CD8-positive, alpha-beta memory T cell (primary cell): ENCODE measurements at regions not wholly inside any gene's neighbourhood (a gene's known extent, or its start where the extent isn't known, plus 50 kb on each side); places are given as distances from the start of the nearest gene placed in this dataset.

Experiments used
- CTCF ChIA-PET: fragments of 350-600 bp; sonication (Branson Sonifier 250); formaldehyde crosslinking; loops from one replicate; lab custom pipeline; 2021; ENCODE audit warnings: antibody characterized with exemption; lab: Charles Lee
- POLR2A ChIA-PET: fragments of 350-600 bp; sonication (Branson Sonifier 250); formaldehyde crosslinking; loops from one replicate; lab custom pipeline; 2021; ENCODE audit warnings: antibody characterized with exemption; lab: Charles Lee
- DNase-seq, 5 donors: peaks; one replicate each; pipeline versions ENCODE4 v3.0.0 to v3.0.0-alpha.2; 2020 to 2022; ENCODE audit warnings: mixed read lengths in 1 of 5
- H3K27ac ChIP-seq: one replicate; pipeline ENCODE4 v1.7.0; 2013; ENCODE audit warnings: low read depth, mild to moderate bottlenecking, low read length, moderate library complexity
- H3K27me3 ChIP-seq: 2 replicates; pipeline ENCODE4 v1.7.0; 2013; ENCODE audit warnings: low read length, mild to moderate bottlenecking; ENCODE audit not compliant: insufficient read depth, poor library complexity, severe bottlenecking
- H3K36me3 ChIP-seq: 2 replicates; pipeline ENCODE4 v1.7.0; 2013; ENCODE audit warnings: mild to moderate bottlenecking, low read length, moderate library complexity; ENCODE audit not compliant: insufficient read depth
- H3K4me1 ChIP-seq: 2 replicates; pipeline ENCODE4 v1.7.0; 2013; ENCODE audit warnings: mild to moderate bottlenecking, low read length, moderate library complexity; ENCODE audit not compliant: insufficient read depth
- H3K4me3 ChIP-seq: 2 replicates; pipeline ENCODE4 v1.7.0; 2013; ENCODE audit warnings: mild to moderate bottlenecking, low read length
- H3K9me3 ChIP-seq: 2 replicates; pipeline ENCODE4 v1.7.0; 2013; ENCODE audit warnings: mild to moderate bottlenecking, low read length
- H3K27ac Mint-ChIP-seq, 8 donors: one replicate each; pipeline ENCODE4 v1.8.0; 2020 to 2021; ENCODE audit warnings: mixed read lengths in 8 of 8, mild to moderate bottlenecking in 6 of 8, inconsistent platforms in 3 of 8, moderate library complexity in 3 of 8
- H3K27me3 Mint-ChIP-seq, 2 donors: one replicate each; pipeline ENCODE4 v1.8.0; 2020 to 2021; ENCODE audit warnings: mixed read lengths in 2 of 2, mild to moderate bottlenecking in 1 of 2, moderate library complexity in 1 of 2
- H3K36me3 Mint-ChIP-seq, 3 donors: one replicate each; pipeline ENCODE4 v1.8.0; 2020 to 2021; ENCODE audit warnings: mixed read lengths in 3 of 3, inconsistent platforms in 1 of 3, mild to moderate bottlenecking in 1 of 3
- H3K4me1 Mint-ChIP-seq, 3 donors: one replicate each; pipeline ENCODE4 v1.8.0; 2020 to 2021; ENCODE audit warnings: mixed read lengths in 3 of 3, inconsistent platforms in 1 of 3, mild to moderate bottlenecking in 1 of 3
- H3K4me3 Mint-ChIP-seq, 7 donors: one replicate each; pipeline ENCODE4 v1.8.0; 2020 to 2021; ENCODE audit warnings: mixed read lengths in 7 of 7, mild to moderate bottlenecking in 6 of 7, moderate library complexity in 4 of 7, inconsistent platforms in 2 of 7
- H3K9me3 Mint-ChIP-seq, 5 donors: one replicate each; pipeline ENCODE4 v1.8.0; 2020 to 2022; ENCODE audit warnings: mixed read lengths in 5 of 5, mild to moderate bottlenecking in 3 of 5, moderate library complexity in 2 of 5, inconsistent platforms in 1 of 5

- no peaks in the 10 kb centered on the region for H3K36me3 Mint-ChIP-seq
Observed at GRCh38 chr13:90393408-90393807, 954.1 kb upstream of the MIR17HG start.

GRCh38 chr13:90395348-90395747, 952.1 kb upstream of the MIR17HG start:
- no peak overlapping the region for H3K27ac Mint-ChIP-seq
- Histone ChIP-seq H3K4me3 (no peak overlapping the region), H3K27ac (no peak overlapping the region), H3K4me1 (no peaks in the 10 kb centered on the region), H3K36me3 (no peaks in the 10 kb centered on the region), H3K9me3 (peaks cover 4% of the 10 kb centered on the region), H3K27me3 (no peaks in the 10 kb centered on the region)
- ChIA-PET CTCF (no interaction called here), POLR2A (no interaction called here)
- H3K27me3 Mint-ChIP-seq, result peaks cover 0 to 2% of the 10 kb centered on the region in 2 donors
- H3K4me1 Mint-ChIP-seq, result no peaks in the 10 kb centered on the region
- DNase-seq, result no peak
- H3K4me3 Mint-ChIP-seq, result no peak overlapping the region
- H3K9me3 Mint-ChIP-seq, result peaks cover 5 to 24% (median 7%) of the 10 kb centered on the region in 5 donors
- no peaks in the 10 kb centered on the region for H3K36me3 Mint-ChIP-seq

More at GRCh38 chr13:90393408-90393807, 954.1 kb upstream of the MIR17HG start:
- Histone ChIP-seq H3K4me1 (no peaks in the 10 kb centered on the region), H3K27me3 (no peaks in the 10 kb centered on the region), H3K27ac (no peak overlapping the region), H3K4me3 (no peak overlapping the region), H3K9me3 (peaks cover 4% of the 10 kb centered on the region), H3K36me3 (no peaks in the 10 kb centered on the region)
- ChIA-PET CTCF (no interaction called here), POLR2A (no interaction called here)
- Mint-ChIP-seq H3K4me1 (no peaks in the 10 kb centered on the region), H3K4me3 (no peak overlapping the region), H3K9me3 (peaks cover 9 to 22% (median 12%) of the 10 kb centered on the region in 5 donors), H3K27ac (no peak overlapping the region), H3K27me3 (peaks cover 0 to 2% of the 10 kb centered on the region in 2 donors)
- no peak for DNase-seq

- no peaks in the 10 kb centered on the region for H3K4me1 ChIP-seq
- H3K4me3 Mint-ChIP-seq, result no peak overlapping the region
- H3K27me3 ChIP-seq, result no peaks in the 10 kb centered on the region
- H3K36me3 ChIP-seq, result no peaks in the 10 kb centered on the region
- H3K36me3 Mint-ChIP-seq, result no peaks in the 10 kb centered on the region
- no peak for DNase-seq
- peaks cover 5 to 29% (median 9%) of the 10 kb centered on the region in 5 donors for H3K9me3 Mint-ChIP-seq
- no peak overlapping the region for H3K4me3 ChIP-seq
- no peak overlapping the region for H3K27ac Mint-ChIP-seq
- ChIA-PET CTCF (no interaction called here), POLR2A (no interaction called here)
- H3K27ac ChIP-seq, result no peak overlapping the region
- peaks cover 0 to 2% of the 10 kb centered on the region in 2 donors for H3K27me3 Mint-ChIP-seq
- H3K4me1 Mint-ChIP-seq, result no peaks in the 10 kb centered on the region
- H3K9me3 ChIP-seq, result peaks cover 4% of the 10 kb centered on the region
Observed at GRCh38 chr13:90395846-90396245, 951.6 kb upstream of the MIR17HG start.

GRCh38 chr13:90396266-90396665, 951.2 kb upstream of the MIR17HG start:
- Mint-ChIP-seq H3K27me3 (peaks cover 0 to under 1% of the 10 kb centered on the region in 2 donors), H3K4me1 (no peaks in the 10 kb centered on the region), H3K9me3 (peaks cover 1 to 29% (median 9%) of the 10 kb centered on the region in 5 donors), H3K4me3 (no peak overlapping the region), H3K36me3 (no peaks in the 10 kb centered on the region), H3K27ac (no peak overlapping the region)
- ChIA-PET CTCF (no interaction called here), POLR2A (no interaction called here)
- H3K36me3 ChIP-seq, result no peaks in the 10 kb centered on the region
- no peaks in the 10 kb centered on the region for H3K27me3 ChIP-seq
- no peak overlapping the region for H3K27ac ChIP-seq
- H3K4me3 ChIP-seq, result no peak overlapping the region
- no peaks in the 10 kb centered on the region for H3K4me1 ChIP-seq
- peaks cover 4% of the 10 kb centered on the region for H3K9me3 ChIP-seq
- no peak for DNase-seq

- H3K4me1 Mint-ChIP-seq, result no peaks in the 10 kb centered on the region
- H3K9me3 Mint-ChIP-seq, result peaks cover 1 to 40% (median 9%) of the 10 kb centered on the region in 5 donors
- H3K36me3 ChIP-seq, result no peaks in the 10 kb centered on the region
- H3K27ac ChIP-seq, result no peak overlapping the region
- no peaks in the 10 kb centered on the region for H3K27me3 Mint-ChIP-seq
- no peak overlapping the region for H3K27ac Mint-ChIP-seq
- H3K4me1 ChIP-seq, result no peaks in the 10 kb centered on the region
- H3K36me3 Mint-ChIP-seq, result no peaks in the 10 kb centered on the region
- H3K4me3 Mint-ChIP-seq, result no peak overlapping the region
- H3K4me3 ChIP-seq, result no peak overlapping the region
- peaks cover 4% of the 10 kb centered on the region for H3K9me3 ChIP-seq
- no peak for DNase-seq
- H3K27me3 ChIP-seq, result no peaks in the 10 kb centered on the region
- ChIA-PET CTCF (no interaction called here), POLR2A (no interaction called here)
Observed at GRCh38 chr13:90397503-90397902, 950.0 kb upstream of the MIR17HG start.

GRCh38 chr13:90400372-90400771, 947.1 kb upstream of the MIR17HG start:
- Histone ChIP-seq H3K4me1 (no peaks in the 10 kb centered on the region), H3K4me3 (no peak overlapping the region), H3K9me3 (peaks cover 4% of the 10 kb centered on the region), H3K27me3 (no peaks in the 10 kb centered on the region), H3K27ac (no peak overlapping the region), H3K36me3 (no peaks in the 10 kb centered on the region)
- H3K27ac Mint-ChIP-seq, result no peak overlapping the region
- peaks cover 1 to 53% (median 14%) of the 10 kb centered on the region in 5 donors for H3K9me3 Mint-ChIP-seq
- H3K36me3 Mint-ChIP-seq, result no peaks in the 10 kb centered on the region
- ChIA-PET POLR2A (no interaction called here), CTCF (no interaction called here)
- H3K4me1 Mint-ChIP-seq, result no peaks in the 10 kb centered on the region
- DNase-seq, result no peak
- H3K27me3 Mint-ChIP-seq, result no peaks in the 10 kb centered on the region
- H3K4me3 Mint-ChIP-seq, result no peak overlapping the region

- H3K27ac Mint-ChIP-seq, result no peak overlapping the region
- no peaks in the 10 kb centered on the region for H3K36me3 Mint-ChIP-seq
- Histone ChIP-seq H3K9me3 (peaks cover 4% of the 10 kb centered on the region), H3K36me3 (no peaks in the 10 kb centered on the region), H3K4me1 (no peaks in the 10 kb centered on the region), H3K27me3 (no peaks in the 10 kb centered on the region), H3K27ac (no peak overlapping the region), H3K4me3 (no peak overlapping the region)
- H3K27me3 Mint-ChIP-seq, result no peaks in the 10 kb centered on the region
- ChIA-PET CTCF (no interaction called here), POLR2A (no interaction called here)
- no peak overlapping the region for H3K4me3 Mint-ChIP-seq
- H3K9me3 Mint-ChIP-seq, result peaks cover 1 to 52% (median 14%) of the 10 kb centered on the region in 5 donors
- DNase-seq, result no peak
- no peaks in the 10 kb centered on the region for H3K4me1 Mint-ChIP-seq
Observed at GRCh38 chr13:90401150-90401549, 946.3 kb upstream of the MIR17HG start.

- Histone ChIP-seq H3K9me3 (peaks cover 4% of the 10 kb centered on the region), H3K27me3 (no peaks in the 10 kb centered on the region), H3K4me1 (no peaks in the 10 kb centered on the region), H3K4me3 (no peak overlapping the region), H3K27ac (no peak overlapping the region), H3K36me3 (no peaks in the 10 kb centered on the region)
- Mint-ChIP-seq H3K27ac (no peak overlapping the region), H3K9me3 (peaks cover 0 to 53% (median 14%) of the 10 kb centered on the region in 5 donors), H3K4me1 (no peaks in the 10 kb centered on the region), H3K27me3 (no peaks in the 10 kb centered on the region), H3K36me3 (no peaks in the 10 kb centered on the region), H3K4me3 (no peak overlapping the region)
- ChIA-PET CTCF (no interaction called here), POLR2A (no interaction called here)
- DNase-seq, result no peak
Observed at GRCh38 chr13:90402102-90402501, 945.4 kb upstream of the MIR17HG start.

- no peak for DNase-seq
- Histone ChIP-seq H3K4me3 (no peak overlapping the region), H3K9me3 (no peaks in the 10 kb centered on the region), H3K36me3 (no peaks in the 10 kb centered on the region), H3K27me3 (no peaks in the 10 kb centered on the region), H3K4me1 (no peaks in the 10 kb centered on the region), H3K27ac (no peak overlapping the region)
- POLR2A ChIA-PET, result no interaction called here
- Mint-ChIP-seq H3K4me1 (no peaks in the 10 kb centered on the region), H3K36me3 (no peaks in the 10 kb centered on the region), H3K4me3 (no peak overlapping the region), H3K27ac (no peak overlapping the region), H3K27me3 (no peaks in the 10 kb centered on the region), H3K9me3 (peaks cover 0 to 50% (median 14%) of the 10 kb centered on the region in 5 donors)
- CTCF ChIA-PET, result no interaction called here
Observed at GRCh38 chr13:90402613-90403012, 944.9 kb upstream of the MIR17HG start.
